ENCODE measurements at regions not wholly inside any gene's neighbourhood (a gene's known extent, or its start where the extent isn't known, plus 50 kb on each side); places are given as distances from the start of the nearest gene placed in this dataset.
A peak's percentile ranks its signal among the peaks of the same experiment; 100 is the strongest.

GRCh38 chr12:89976866-89977265, 268.2 kb upstream of the ATP2B1 start:
- no peak for DNase-seq (ENCODE audit: low read depth in 1 of 2, low spot score in 1 of 2)

GRCh38 chr12:89975574-89975973, 266.9 kb upstream of the ATP2B1 start:
- DNase-seq (ENCODE audit: low read depth in 1 of 2, low spot score in 1 of 2): no peak

DNA sequence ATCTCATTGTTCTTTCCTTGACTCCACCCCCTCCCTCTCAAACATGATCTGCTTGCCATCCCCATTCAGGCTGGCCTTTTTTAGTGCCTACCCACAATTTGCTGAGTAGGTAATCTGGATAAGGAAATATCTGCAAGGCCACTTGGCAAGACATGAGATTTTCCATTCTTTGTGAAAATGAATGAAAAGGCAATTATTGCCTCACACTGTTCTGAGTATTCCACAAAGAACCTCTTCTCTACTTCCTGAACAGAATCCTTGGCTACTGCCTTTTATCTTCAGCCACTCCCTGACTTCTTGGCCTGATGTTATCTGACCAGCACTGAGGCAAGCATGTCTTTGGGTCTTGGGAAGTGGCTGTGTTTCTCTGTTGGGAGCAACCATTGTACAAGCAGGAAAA, 263.2 kb upstream of the ATP2B1 start:
- DNase-seq (ENCODE audit: low read depth in 1 of 2, low spot score in 1 of 2): no peak

DNA sequence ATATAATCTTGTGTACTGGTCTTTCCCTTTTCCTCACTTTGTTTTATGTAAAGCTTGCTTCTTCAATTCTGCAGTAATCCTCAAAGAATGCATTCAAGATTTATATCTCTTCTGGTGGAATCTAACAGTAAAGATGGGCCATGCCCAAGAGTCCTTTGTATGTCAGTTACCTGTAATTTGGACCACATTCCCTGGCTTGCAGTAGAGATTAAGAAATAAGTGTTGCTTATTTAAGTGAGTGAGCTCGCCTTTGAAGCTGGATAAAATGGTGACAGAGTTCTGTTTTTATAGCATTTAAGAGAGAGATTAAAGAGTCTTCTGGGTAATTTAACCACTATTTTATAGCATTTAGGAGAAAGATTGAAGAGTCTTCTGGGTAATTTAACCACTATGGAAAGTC, 262.1 kb upstream of the ATP2B1 start:
- DNase-seq (ENCODE audit: low read depth in 1 of 2, low spot score in 1 of 2): no peak

- DNase-seq (ENCODE audit: low read depth in 1 of 2, low spot score in 1 of 2): no peak
These were observed 260.5 kb upstream of the ATP2B1 start for GRCh38 chr12:89969093-89969492.

DNA sequence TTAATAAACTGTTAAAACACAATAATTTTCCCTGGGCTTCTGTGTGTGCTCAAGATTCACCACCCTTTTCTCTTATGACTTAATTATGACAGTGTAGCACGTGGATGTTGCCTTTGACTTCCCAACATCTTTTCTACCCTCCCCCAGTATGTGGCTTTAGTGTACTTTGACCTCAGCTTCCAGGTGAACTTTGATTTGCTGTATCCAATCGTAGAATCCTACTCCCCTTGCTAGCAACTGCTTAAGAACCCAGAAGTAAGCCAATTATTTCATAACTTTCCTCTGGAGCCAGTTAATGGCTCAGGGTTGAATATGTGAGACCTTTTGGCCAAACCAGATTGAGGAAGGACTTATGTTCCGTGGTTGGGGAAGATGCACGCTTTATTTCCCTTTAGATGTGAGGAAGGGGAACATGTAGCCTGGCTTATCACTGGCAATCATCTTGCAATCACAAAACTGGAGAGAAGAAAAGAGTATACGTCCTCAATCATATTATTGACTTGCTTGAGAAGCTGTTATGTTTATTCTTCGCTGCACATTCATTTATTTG, 259.6 kb upstream of the ATP2B1 start:
- DNase-seq (ENCODE audit: low read depth in 1 of 2, low spot score in 1 of 2): no peak

DNA sequence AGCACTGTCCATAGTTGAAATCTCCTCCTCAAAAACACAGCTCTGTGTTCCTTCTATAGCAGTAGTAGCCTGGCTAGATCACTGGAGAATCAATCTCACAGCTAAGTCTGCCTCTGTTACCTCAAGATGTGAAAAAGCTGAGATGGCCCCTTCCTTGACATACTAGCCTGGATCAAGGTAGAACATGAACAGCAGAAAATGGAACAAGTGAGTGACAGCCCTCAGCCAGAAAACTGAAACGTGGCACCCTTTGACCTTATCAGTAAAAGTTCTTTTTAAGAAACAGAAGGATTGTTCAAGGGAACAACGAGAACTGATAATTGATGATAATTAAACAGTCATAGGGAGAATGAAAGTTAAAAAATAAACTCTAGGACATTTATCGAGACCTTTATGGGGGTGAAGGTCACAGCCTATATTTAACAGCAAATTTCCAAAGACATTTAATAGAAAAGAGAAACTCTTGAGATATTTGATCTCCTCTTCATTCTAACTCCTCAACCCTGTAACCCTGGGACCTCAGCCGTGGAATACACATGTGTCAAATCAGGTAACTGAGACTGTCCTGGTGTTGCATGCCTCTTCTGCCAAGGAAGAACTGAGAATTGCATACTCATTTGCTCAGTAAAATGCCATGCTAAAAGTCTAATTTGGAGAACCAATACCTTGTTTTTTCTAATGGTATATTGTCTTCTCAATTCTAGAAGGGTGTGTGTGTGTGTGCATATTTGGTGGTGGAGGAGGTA, 258.0 kb upstream of the ATP2B1 start:
- no peak for DNase-seq (ENCODE audit: low read depth in 1 of 2, low spot score in 1 of 2)

GRCh38 chr12:89965993-89966392, 257.4 kb upstream of the ATP2B1 start:
- DNase-seq (ENCODE audit: low read depth in 1 of 2, low spot score in 1 of 2): no peak

DNA sequence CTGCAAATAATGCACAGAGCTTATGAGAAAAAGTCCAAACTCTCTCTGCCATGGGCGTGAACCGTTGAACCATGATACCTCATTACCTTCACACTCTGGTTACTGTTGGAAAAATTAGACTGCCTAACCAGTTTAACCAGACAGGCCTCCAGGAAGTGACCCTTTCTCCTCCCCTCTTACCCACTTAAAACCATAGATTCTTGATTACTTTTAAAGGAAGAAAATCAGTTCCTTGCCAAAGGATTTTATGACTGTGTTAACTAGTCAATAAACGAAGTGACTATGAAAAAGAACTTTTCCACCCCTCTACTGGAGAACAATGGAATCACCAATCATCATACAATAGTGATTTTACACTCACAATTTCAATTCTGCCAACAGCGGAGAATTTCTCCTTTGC, 254.0 kb upstream of the ATP2B1 start:
- no peak for DNase-seq (ENCODE audit: low read depth in 1 of 2, low spot score in 1 of 2)

DNA sequence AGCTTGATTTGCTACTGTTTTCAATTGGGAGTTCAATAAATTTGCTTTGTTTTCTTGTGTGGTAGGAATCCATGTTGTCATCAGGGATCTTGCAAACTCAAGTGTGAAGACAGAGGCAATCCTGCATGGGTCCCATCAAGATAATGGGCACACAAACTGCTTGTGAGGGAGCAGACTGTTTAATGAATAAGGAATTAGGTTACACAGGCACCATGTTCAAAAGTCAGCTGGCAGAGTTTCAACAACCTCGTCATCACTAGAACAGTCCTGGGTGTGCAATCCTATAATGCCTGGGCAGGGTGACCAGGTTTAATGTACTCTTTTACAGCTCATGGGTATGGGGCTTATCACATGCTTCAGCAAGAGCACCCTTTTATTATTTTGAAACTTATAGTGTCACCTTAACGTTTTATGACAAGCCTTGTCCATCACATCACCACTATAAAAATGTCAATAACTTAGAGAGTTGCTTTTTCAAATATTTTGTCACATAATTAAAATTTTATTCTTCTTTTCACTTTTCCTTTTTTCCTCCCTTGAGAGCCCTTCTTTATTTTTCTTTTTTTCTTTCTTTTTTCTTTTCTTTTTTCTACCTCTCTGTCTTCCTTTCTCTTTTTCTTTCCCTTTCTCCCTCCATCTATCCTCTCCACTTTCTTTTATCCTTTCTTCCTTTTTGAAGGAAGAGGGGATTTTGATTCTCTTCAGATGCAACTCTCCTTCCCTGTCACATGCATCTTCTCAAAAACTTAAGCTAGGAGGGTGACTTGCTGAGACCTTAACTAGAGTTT, 252.2 kb upstream of the ATP2B1 start:
- DNase-seq (ENCODE audit: low read depth in 1 of 2, low spot score in 1 of 2): no peak

GRCh38 chr12:89960011-89960507, 251.4 kb upstream of the ATP2B1 start:
- peak in 1 of 2 donors; percentile 19 for DNase-seq (ENCODE audit: low read depth in 1 of 2, low spot score in 1 of 2)

DNA sequence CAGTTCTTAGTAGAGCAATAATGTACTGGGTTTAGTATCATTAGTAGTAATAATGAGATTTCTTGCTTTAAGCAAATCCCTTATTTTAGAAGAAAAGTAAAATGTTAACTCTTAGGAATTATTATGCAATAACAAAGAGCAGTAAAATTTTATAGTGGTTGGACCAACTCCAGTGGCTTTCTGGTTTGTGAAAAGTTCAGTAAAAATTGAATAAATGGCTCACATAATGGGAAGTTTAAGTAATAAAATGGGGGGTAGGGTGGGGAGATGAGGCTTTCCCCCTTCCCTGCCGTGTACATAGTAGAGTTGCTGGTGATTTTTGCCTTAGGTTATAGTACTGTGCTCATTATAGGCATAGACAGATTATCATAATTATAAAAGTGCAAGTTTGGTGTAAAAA, 250.5 kb upstream of the ATP2B1 start:
- DNase-seq (ENCODE audit: low read depth in 1 of 2, low spot score in 1 of 2): no peak

DNA sequence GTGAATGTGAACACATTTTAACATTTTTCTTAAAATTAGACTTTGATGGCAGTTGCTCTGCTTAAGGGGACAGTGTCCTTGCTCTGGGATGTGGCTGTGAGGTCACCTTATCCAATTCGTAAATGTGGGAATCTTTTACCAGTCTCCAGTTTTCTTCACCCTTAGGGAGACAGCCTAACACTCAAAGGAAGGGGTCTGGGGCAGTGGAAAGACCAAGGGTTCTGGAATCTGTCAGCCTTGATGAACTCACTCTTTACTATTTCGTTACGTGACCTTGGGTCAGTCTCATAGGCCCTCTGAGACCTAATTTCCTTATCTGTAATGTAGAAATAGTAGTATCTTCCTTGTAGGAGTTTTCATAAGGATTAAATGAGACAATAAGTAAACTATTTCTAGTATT, 245.6 kb upstream of the ATP2B1 start:
- DNase-seq (ENCODE audit: low read depth in 1 of 2, low spot score in 1 of 2): no peak

- no peak for DNase-seq (ENCODE audit: low read depth in 1 of 2, low spot score in 1 of 2)
These were observed 243.0 kb upstream of the ATP2B1 start for GRCh38 chr12:89951694-89952060.

DNA sequence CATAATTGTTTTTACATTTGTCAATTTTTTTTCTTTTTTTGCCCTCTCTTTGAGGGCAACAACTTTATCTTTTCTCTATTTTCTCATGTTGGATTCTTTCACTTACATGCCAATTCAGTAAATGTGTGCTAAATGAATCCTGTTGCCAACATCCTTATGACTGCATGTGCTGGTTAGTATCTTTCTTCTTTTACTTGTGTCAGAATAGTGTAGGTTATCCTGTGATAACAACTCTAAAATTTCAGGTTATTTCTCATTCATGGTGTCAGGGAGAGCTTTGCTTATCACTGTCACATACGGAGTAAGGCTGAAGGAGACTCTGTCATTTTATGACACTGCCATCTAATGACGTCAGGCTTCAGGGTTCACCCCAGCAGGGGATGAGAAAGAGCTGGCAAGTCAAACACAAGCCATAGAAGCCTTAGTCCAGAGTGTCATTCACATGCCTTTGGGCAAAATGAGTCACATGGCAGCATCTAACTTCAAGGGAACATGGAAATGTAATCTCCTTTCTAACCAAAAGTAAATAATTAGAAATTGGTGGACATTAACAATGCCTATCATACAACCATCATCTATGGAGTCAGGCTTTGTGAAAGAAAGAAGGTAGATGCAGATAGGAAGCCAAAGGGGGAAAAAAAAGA, 242.5 kb upstream of the ATP2B1 start:
- DNase-seq (ENCODE audit: low read depth in 1 of 2, low spot score in 1 of 2): no peak

- DNase-seq (ENCODE audit: low read depth in 1 of 2, low spot score in 1 of 2): no peak
These were observed 241.8 kb upstream of the ATP2B1 start for GRCh38 chr12:89950421-89950820.

GRCh38 chr12:89949457-89950195, 241.0 kb upstream of the ATP2B1 start:
- DNase-seq (ENCODE audit: low read depth in 1 of 2, low spot score in 1 of 2): peak in 1 of 2 donors; percentile 55

DNA sequence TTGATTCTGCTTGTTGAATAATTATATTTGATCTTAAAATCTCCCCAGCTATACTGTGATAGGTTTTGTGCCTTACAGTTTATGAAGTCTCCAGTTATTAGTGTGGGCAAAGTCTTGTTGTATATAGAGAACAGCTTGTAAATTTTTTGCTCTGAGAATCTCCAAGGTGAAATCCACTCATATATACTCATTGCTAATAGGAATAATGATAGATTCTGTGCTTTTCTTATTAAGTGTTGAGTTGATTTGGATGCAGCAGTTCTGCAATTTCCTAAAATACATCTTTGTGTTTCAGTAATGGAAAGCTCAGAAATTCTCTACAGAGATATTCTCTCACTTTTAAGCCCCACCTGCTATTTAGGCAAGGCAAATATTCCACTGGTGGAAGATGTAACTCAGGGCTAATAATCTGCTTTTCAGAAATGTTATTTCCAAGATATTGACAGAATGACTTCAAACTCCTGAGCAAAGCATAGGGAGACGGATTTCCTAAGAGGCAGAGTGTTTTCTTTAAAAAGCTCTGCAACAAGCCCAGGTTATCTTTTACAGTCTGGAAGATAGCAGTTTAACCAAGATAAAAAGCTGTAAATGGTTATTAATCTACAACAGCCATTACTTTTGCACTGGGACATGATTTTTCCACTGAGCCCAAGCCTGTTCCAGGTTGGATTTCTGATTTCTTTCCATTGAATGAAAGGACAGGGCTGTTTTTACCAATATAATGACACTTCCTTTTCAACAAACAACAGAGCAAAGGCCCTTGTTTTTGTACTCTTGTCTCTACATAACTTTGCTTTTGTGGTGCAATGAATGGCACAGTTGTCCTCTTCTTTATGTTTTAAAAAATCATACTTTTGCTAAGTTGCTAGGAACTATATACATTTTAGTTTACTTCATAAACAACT, 239.9 kb upstream of the ATP2B1 start:
- no peak for DNase-seq (ENCODE audit: low read depth in 1 of 2, low spot score in 1 of 2)

DNA sequence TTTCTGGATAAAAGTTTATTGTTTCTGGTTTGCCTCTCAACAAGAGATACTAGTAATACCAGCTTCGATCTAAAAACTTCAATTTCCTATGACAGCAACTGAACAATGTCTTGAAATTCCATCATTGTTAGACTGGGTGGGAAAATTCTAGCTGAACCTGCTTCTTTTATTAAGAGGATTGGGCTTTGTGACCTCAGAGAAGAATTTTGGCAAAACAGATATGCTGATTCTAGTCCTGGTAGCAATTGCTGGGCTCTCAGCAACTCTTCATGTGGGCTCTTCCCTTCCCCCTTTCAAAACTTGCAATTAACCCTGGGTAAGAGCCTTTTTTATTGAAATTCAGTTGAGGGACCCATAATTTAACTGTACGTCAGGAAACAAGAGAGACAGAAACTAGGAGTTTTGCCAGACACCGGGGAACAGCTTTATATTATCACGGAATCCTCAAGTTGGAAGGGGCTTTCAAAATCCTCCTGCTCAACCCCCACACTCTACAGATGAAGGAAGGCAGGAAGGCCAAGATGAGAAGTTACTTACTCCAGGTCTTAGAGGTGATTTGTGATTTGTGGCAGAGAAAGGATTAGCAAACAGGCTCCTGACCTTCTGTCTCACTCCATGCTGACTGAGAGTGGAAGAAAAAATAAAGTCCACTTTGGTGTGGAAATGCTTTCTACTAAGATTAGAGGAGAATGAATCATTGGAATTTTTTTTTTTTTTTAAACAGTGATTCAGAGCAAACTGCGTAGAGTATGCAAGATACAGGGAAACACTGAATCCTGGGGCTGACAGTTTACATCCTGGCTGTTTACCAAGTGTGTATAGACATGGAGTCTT, 239.0 kb upstream of the ATP2B1 start:
- no peak for DNase-seq (ENCODE audit: low read depth in 1 of 2, low spot score in 1 of 2)

Measured in activated CD4-positive, alpha-beta T cell treated with anti-CD3 and anti-CD28 coated beads, Interleukin-2, amount 50 U/mL, for 24 hours (primary cell).